Subcutaneous abdominal adipose tissue (tissue), 5 donors: ENCODE measurements at regions not wholly inside any gene's neighbourhood (a gene's known extent, or its start where the extent isn't known, plus 50 kb on each side); places are given as distances from the start of the nearest gene placed in this dataset.
"Not testable (repeated sequence)": the region's sequence is repeated elsewhere in the genome, so short reads cannot be mapped to it uniquely, and the experiment has no call there.

Experiments used
- H3K27ac ChIP-seq: one replicate; pipeline ENCODE4 v1.7.0; 2013; ENCODE audit warnings: low read depth, mild to moderate bottlenecking, inconsistent platforms, low read length, moderate library complexity
- H3K27me3 ChIP-seq, 5 donors: one replicate each; pipeline ENCODE4 v1.7.0; 2013; ENCODE audit warnings: low read length in 5 of 5, inconsistent platforms in 1 of 5; ENCODE audit not compliant: control insufficient read depth in 5 of 5, insufficient read depth in 4 of 5
- H3K36me3 ChIP-seq, 5 donors: one replicate each; pipeline ENCODE4 v1.7.0; 2013; ENCODE audit warnings: low read length in 5 of 5; ENCODE audit not compliant: control insufficient read depth in 5 of 5, insufficient read depth in 5 of 5
- H3K4me1 ChIP-seq, 5 donors: one replicate each; pipeline ENCODE4 v1.7.0; 2013; ENCODE audit warnings: low read length in 5 of 5, mild to moderate bottlenecking in 3 of 5, moderate library complexity in 1 of 5; ENCODE audit not compliant: control insufficient read depth in 5 of 5, insufficient read depth in 5 of 5
- H3K4me3 ChIP-seq, 5 donors: one replicate each; pipeline ENCODE4 v1.7.0; 2013; ENCODE audit warnings: low read length in 5 of 5, low read depth in 1 of 5
- H3K9ac ChIP-seq, 5 donors: one replicate each; pipeline ENCODE4 v1.7.0; 2013; ENCODE audit warnings: low read length in 5 of 5, mild to moderate bottlenecking in 4 of 5, moderate library complexity in 3 of 5
- H3K9me3 ChIP-seq, 5 donors: one replicate each; pipeline ENCODE4 v1.7.0; 2013; ENCODE audit warnings: low read length in 5 of 5; ENCODE audit not compliant: control insufficient read depth in 5 of 5
- donor health status: healthy.
- donor health status: healthy.
- donor health status: healthy.
- donor health status: healthy.
- donor health status: healthy.

DNA sequence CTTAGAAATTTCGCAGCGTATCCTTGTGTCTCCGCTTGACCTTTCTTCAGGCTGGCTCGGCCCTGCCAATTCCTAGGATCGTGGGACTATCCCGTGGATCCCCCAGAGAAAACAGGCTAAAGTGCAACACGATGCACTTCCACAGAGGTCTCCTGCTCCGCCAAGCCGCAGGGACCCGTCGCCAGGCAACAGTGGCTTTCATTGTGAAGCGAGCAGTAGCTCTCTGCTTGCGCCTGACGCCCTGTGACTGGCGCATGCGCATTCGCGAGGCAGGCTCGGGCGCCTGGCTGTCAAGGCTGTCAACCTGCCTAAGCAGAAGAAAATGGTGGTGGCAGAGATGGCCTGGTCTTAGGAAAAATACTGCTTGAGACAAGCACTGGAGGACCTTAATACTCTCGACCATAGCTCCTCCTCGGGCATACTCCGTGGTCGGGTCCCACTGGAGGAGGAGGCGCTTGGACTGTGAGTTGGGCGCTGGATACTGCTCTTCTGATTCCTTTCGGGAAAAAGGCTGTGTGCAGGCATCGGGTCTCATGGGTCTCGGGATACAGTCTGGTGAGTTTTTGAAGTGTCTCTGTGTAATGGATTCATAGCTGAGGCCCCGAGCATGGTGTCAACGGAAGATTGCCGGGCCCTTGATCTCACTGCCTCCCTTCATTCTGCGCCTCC is 2336.1 kb downstream of the TP53TG3F start:
- Histone ChIP-seq H3K27me3 (peaks cover 0 to 2% (median 0%) of the 10 kb centered on the region in 5 donors), H3K36me3 (no peaks in the 10 kb centered on the region), H3K9me3 (peaks cover 2 to 60% (median 44%) of the 10 kb centered on the region in 5 donors), H3K4me3 (no peak overlapping the region), H3K27ac (no peak overlapping the region), H3K4me1 (no peaks in the 10 kb centered on the region), H3K9ac (no peak overlapping the region)

DNA sequence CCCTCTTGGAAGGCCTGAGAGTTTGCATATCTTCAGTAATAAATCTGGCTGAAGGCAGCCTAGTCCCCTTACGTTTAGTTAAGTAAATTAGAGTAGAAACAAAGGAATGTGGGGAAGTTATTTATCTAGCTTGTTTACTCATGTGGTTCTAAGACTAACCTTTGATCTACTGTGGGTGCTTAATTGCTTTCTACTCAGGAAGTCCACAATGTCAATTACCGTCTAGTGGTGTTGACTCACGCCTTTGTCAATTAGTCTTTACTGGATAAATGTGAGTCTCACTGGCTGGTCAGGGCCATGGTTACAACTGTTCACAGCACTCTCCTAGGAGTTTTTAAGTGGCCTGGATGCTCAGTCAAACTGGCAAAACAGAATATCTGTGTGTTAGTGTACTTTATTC is 2338.4 kb downstream of the TP53TG3F start:
- H3K4me1 ChIP-seq, result no peaks in the 10 kb centered on the region
- H3K4me3 ChIP-seq, result no peak overlapping the region
- no peak overlapping the region for H3K9ac ChIP-seq
- peaks cover 2 to 47% (median 35%) of the 10 kb centered on the region in 5 donors for H3K9me3 ChIP-seq
- no peak overlapping the region for H3K27ac ChIP-seq
- H3K36me3 ChIP-seq, result no peaks in the 10 kb centered on the region
- no peaks in the 10 kb centered on the region for H3K27me3 ChIP-seq

- Histone ChIP-seq H3K36me3 (no peaks in the 10 kb centered on the region), H3K4me1 (no peaks in the 10 kb centered on the region), H3K9me3 (peaks cover 2 to 36% (median 26%) of the 10 kb centered on the region in 5 donors), H3K4me3 (no peak overlapping the region), H3K27me3 (no peaks in the 10 kb centered on the region), H3K27ac (no peak overlapping the region), H3K9ac (no peak overlapping the region)
Observed at GRCh38 chr16:35798885-35799426, 2339.5 kb downstream of the TP53TG3F start.

DNA sequence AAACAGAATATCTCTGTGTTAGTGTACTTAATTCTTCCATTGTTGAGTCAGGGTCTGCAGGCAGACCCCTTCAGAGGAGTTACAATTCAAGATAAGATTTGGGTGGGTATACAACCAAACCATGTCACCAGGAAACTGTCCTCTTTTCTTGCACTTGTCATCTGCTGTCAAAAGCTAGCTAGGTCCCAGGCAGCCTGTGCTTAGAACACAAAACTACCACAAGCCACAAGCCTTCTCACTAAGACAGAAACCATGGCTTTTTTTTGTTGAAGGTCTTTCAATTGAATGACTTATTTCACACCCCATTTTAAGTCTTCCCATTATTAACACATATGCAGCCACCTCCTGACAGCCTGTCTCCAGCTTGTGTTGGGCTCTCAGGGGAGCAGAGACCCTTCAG is 2345.1 kb downstream of the TP53TG3F start:
- not testable (repeated sequence) for H3K27me3 ChIP-seq, H3K27ac ChIP-seq, H3K4me3 ChIP-seq, H3K36me3 ChIP-seq, H3K4me1 ChIP-seq, H3K9ac ChIP-seq
- H3K9me3 ChIP-seq, result peaks cover 2 to 15% (median 10%) of the 10 kb centered on the region in 5 donors

DNA sequence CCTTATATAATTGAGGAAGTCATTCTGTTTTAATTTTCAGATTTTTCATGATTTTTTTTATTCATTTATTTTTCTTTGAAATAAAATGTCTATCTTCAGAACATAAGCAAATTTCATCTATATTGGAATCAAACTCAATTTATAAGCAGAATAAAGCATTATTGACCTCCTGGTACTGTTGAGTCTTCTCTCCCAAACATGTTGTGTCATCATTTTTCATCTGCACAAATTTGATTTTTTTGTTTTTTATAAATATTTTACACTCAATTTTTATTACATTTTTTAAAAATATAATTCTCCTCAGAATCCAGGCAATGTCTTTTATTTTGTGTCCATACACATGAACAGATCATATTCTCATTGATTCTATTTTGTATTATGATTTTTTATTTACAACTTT is 2363.9 kb downstream of the TP53TG3F start:
- no peaks in the 10 kb centered on the region for H3K36me3 ChIP-seq
- H3K27me3 ChIP-seq, result no peaks in the 10 kb centered on the region
- no peak overlapping the region for H3K27ac ChIP-seq
- H3K4me1 ChIP-seq, result no peaks in the 10 kb centered on the region
- no peak overlapping the region for H3K9ac ChIP-seq
- H3K4me3 ChIP-seq, result no peak overlapping the region
- H3K9me3 ChIP-seq, result peaks cover 0 to 14% (median 5%) of the 10 kb centered on the region in 5 donors

GRCh38 chr16:35841632-35842031 is 2382.2 kb downstream of the TP53TG3F start:
- H3K36me3 ChIP-seq, result no peaks in the 10 kb centered on the region
- H3K27me3 ChIP-seq, result no peaks in the 10 kb centered on the region
- H3K9ac ChIP-seq, result no peak overlapping the region
- H3K9me3 ChIP-seq, result peaks cover 0 to 22% (median 3%) of the 10 kb centered on the region in 5 donors
- no peak overlapping the region for H3K4me3 ChIP-seq
- H3K27ac ChIP-seq, result no peak overlapping the region
- no peaks in the 10 kb centered on the region for H3K4me1 ChIP-seq

- Histone ChIP-seq H3K9me3 (peaks cover 0 to 16% (median 15%) of the 10 kb centered on the region in 5 donors), H3K27ac (no peak overlapping the region), H3K36me3 (no peaks in the 10 kb centered on the region), H3K4me1 (no peaks in the 10 kb centered on the region), H3K27me3 (no peaks in the 10 kb centered on the region), H3K4me3 (no peak overlapping the region), H3K9ac (no peak overlapping the region)
Observed at GRCh38 chr16:35862242-35862641, 2402.8 kb downstream of the TP53TG3F start.

DNA sequence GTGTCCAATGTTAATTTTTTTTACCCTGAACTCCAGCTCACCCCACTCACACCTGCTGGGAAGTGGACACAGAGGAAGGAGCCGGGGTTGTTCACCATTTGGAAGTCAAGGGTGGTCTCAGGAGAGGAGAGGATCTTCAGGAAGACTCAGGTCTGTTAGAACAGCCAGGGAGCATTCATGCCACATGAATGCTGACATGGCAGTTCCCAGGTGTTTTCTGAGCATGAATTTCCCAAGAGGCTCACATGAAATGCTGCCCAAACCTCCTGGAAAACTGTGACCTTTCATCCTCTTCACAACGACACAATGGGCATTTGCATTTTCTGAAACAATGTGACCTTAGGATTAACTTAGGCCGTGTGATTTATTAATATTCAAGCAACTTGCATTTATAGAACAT is 2409.2 kb downstream of the TP53TG3F start:
- no peaks in the 10 kb centered on the region for H3K4me1 ChIP-seq
- no peak overlapping the region for H3K4me3 ChIP-seq
- peaks cover 0 to 26% (median 8%) of the 10 kb centered on the region in 5 donors for H3K9me3 ChIP-seq
- no peak overlapping the region for H3K9ac ChIP-seq
- no peaks in the 10 kb centered on the region for H3K27me3 ChIP-seq
- H3K27ac ChIP-seq, result no peak overlapping the region
- H3K36me3 ChIP-seq, result no peaks in the 10 kb centered on the region

DNA sequence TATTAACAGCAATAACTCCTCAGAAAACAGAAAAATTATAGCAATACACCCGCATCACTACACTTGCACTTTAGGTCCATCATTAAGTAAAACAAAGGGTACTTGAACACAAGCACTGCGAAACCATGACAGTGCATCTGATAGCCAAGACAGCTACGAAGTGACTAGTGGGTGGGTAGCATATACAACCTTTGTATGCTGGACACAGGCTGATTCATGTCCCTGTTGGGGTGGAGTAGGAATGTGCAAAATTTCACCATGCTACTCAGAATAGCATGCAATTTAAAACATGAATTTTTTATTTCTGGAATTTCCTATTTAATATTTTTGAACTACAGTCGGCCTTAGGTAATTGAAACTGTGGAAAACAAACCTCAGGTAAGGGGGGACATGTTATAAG is 2414.1 kb downstream of the TP53TG3F start:
- Histone ChIP-seq H3K27ac (no peak overlapping the region), H3K27me3 (no peaks in the 10 kb centered on the region), H3K9ac (no peak overlapping the region), H3K9me3 (peaks cover 0 to 22% (median 6%) of the 10 kb centered on the region in 5 donors), H3K36me3 (no peaks in the 10 kb centered on the region), H3K4me1 (no peaks in the 10 kb centered on the region), H3K4me3 (no peak overlapping the region)

DNA sequence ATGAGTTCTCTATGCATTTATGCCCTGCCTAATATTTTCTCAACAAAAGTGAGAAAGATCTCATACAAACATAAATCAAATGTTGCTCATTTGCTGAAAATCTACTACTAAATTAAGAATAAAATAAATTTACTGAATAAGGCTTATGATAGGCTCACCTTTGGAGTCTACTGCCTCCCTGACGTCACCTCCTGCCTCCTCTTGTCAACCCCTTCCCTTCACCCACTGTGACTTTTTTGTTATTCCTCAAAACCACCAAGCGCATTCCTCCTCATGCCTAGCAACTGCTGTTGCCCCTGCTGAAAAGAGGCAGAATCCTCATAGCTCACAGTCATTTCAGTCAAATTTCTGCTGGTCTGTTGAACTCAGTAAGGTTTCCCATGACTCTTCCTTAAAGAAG is 2422.2 kb downstream of the TP53TG3F start:
- no peaks in the 10 kb centered on the region for H3K4me1 ChIP-seq
- no peaks in the 10 kb centered on the region for H3K27me3 ChIP-seq
- H3K36me3 ChIP-seq, result no peaks in the 10 kb centered on the region
- no peak overlapping the region for H3K4me3 ChIP-seq
- H3K9ac ChIP-seq, result no peak overlapping the region
- no peak overlapping the region for H3K27ac ChIP-seq
- peaks cover under 1 to 13% (median 3%) of the 10 kb centered on the region in 5 donors for H3K9me3 ChIP-seq
